HG02943 (cell line): ENCODE measurements at regions not wholly inside any gene's neighbourhood (a gene's known extent, or its start where the extent isn't known, plus 50 kb on each side); places are given as distances from the start of the nearest gene placed in this dataset.

ENCODE experiments used
- ATAC-seq: cut with Tn5 transposase; IDR thresholded peaks from one replicate; pipeline ENCODE4 v1.9.1; 2021; ENCODE audit warnings: mild to moderate bottlenecking, low read depth, moderate library complexity; ENCODE audit not compliant: unreplicated experiment

GRCh38 chr2:5353565-5353964 is 338.6 kb upstream of the SOX11 start:
- ATAC-seq = no peak

- no peak for ATAC-seq
Measured at GRCh38 chr2:5359397-5359796, 332.8 kb upstream of the SOX11 start.

- ATAC-seq = no peak
Measured at GRCh38 chr2:5360081-5360480, 332.1 kb upstream of the SOX11 start.

GRCh38 chr2:5364361-5364760 is 327.8 kb upstream of the SOX11 start:
- ATAC-seq = no peak

GRCh38 chr2:5365871-5366461 is 326.2 kb upstream of the SOX11 start:
- peak; percentile 86 for ATAC-seq

- ATAC-seq = no peak
Measured at GRCh38 chr2:5367321-5367720, 324.9 kb upstream of the SOX11 start.

- ATAC-seq = no peak
Measured at GRCh38 chr2:5368263-5368662, 323.9 kb upstream of the SOX11 start.

GRCh38 chr2:5369510-5369909 is 322.7 kb upstream of the SOX11 start:
- no peak for ATAC-seq

- no peak for ATAC-seq
Measured at GRCh38 chr2:5370158-5370557, 322.0 kb upstream of the SOX11 start.

- ATAC-seq = no peak
Measured at GRCh38 chr2:5372141-5372540, 320.0 kb upstream of the SOX11 start.

- no peak for ATAC-seq
Measured at GRCh38 chr2:5373200-5373599, 319.0 kb upstream of the SOX11 start.

GRCh38 chr2:5374762-5375161 is 317.4 kb upstream of the SOX11 start:
- ATAC-seq = no peak

GRCh38 chr2:5377323-5377722 is 314.9 kb upstream of the SOX11 start:
- ATAC-seq = no peak

GRCh38 chr2:5379811-5380210 is 312.4 kb upstream of the SOX11 start:
- no peak for ATAC-seq

- no peak for ATAC-seq
Measured at GRCh38 chr2:5385596-5385995, 306.6 kb upstream of the SOX11 start.

GRCh38 chr2:5387406-5387805 is 304.8 kb upstream of the SOX11 start:
- ATAC-seq = no peak

- ATAC-seq = no peak
Measured at GRCh38 chr2:5389740-5390139, 302.4 kb upstream of the SOX11 start.

GRCh38 chr2:5391362-5391761 is 300.8 kb upstream of the SOX11 start:
- ATAC-seq = no peak

GRCh38 chr2:5392658-5393057 is 299.5 kb upstream of the SOX11 start:
- ATAC-seq = no peak

GRCh38 chr2:5393474-5393873 is 298.7 kb upstream of the SOX11 start:
- no peak for ATAC-seq

- ATAC-seq = no peak
Measured at GRCh38 chr2:5394223-5394622, 298.0 kb upstream of the SOX11 start.

GRCh38 chr2:5401115-5401657 is 291.0 kb upstream of the SOX11 start:
- ATAC-seq = no peak

- ATAC-seq = no peak
Measured at GRCh38 chr2:5403392-5403791, 288.8 kb upstream of the SOX11 start.
